H9 (cell line): ENCODE measurements at regions not wholly inside any gene's neighbourhood (a gene's known extent, or its start where the extent isn't known, plus 50 kb on each side); places are given as distances from the start of the nearest gene placed in this dataset.

ENCODE experiments used
- DNase-seq: peaks from one replicate; pipeline ENCODE4 v3.0.0-alpha.2; 2017
- H2AFZ ChIP-seq: one replicate; pipeline ENCODE4 v1.6.1; 2013; ENCODE audit warnings: mild to moderate bottlenecking, low read length, control low read depth, moderate library complexity
- H2AK5ac ChIP-seq: 2 replicates; pipeline ENCODE4 v1.6.1; 2013; ENCODE audit warnings: low read length, control low read depth, mixed read lengths; ENCODE audit not compliant: insufficient read length
- H2BK120ac ChIP-seq: one replicate; pipeline ENCODE4 v1.6.1; 2013; ENCODE audit warnings: low read depth, mild to moderate bottlenecking, low read length, control low read depth, inconsistent platforms; ENCODE audit not compliant: poor library complexity, severe bottlenecking
- H2BK12ac ChIP-seq: 2 replicates; pipeline ENCODE4 v1.6.1; 2013; ENCODE audit warnings: low read length, control low read depth, mixed read lengths, low read depth; ENCODE audit not compliant: insufficient read length
- H2BK15ac ChIP-seq: 2 replicates; pipeline ENCODE4 v1.6.1; 2013; ENCODE audit warnings: low read depth, low read length, control low read depth
- H2BK20ac ChIP-seq: one replicate; pipeline ENCODE4 v1.6.1; 2013; ENCODE audit warnings: low read depth, mild to moderate bottlenecking, low read length, control low read depth, inconsistent platforms; ENCODE audit not compliant: poor library complexity, severe bottlenecking
- H2BK5ac ChIP-seq: 2 replicates; pipeline ENCODE4 v1.6.1; 2013; ENCODE audit warnings: low read length, control low read depth, mixed read lengths; ENCODE audit not compliant: insufficient read length
- H3K14ac ChIP-seq: 2 replicates; pipeline ENCODE4 v1.6.1; 2013; ENCODE audit warnings: low read length, control low read depth; ENCODE audit not compliant: insufficient read depth
- H3K18ac ChIP-seq: 2 replicates; pipeline ENCODE4 v1.6.1; 2013; ENCODE audit warnings: low read depth, mild to moderate bottlenecking, mixed read lengths, low read length, control low read depth; ENCODE audit not compliant: insufficient read length
- H3K23ac ChIP-seq: 2 replicates; pipeline ENCODE4 v1.6.1; 2013; ENCODE audit warnings: low read length, control low read depth, mixed read lengths, low read depth; ENCODE audit not compliant: insufficient read length
- H3K23me2 ChIP-seq: 2 replicates; pipeline ENCODE4 v1.6.1; 2013; ENCODE audit warnings: low read depth, mild to moderate bottlenecking, mixed read lengths, low read length, control low read depth; ENCODE audit not compliant: insufficient read length, poor library complexity, severe bottlenecking
- H3K27ac ChIP-seq: 2 replicates; pipeline ENCODE4 v1.5.1; 2013; ENCODE audit warnings: low read length, control low read depth, mixed read lengths, low read depth; ENCODE audit not compliant: insufficient read length
- H3K27me3 ChIP-seq: 2 replicates; pipeline ENCODE4 v1.6.1; 2013; ENCODE audit warnings: low read length, control low read depth, inconsistent platforms; ENCODE audit not compliant: insufficient read depth
- H3K4ac ChIP-seq: 2 replicates; pipeline ENCODE4 v1.6.1; 2013; ENCODE audit warnings: low read depth, mild to moderate bottlenecking, control low read depth, inconsistent platforms, low read length, moderate library complexity
- H3K4me1 ChIP-seq: 2 replicates; pipeline ENCODE4 v1.6.1; 2013; ENCODE audit warnings: low read length, control low read depth, inconsistent platforms; ENCODE audit not compliant: insufficient read depth
- H3K4me2 ChIP-seq: 2 replicates; pipeline ENCODE4 v1.6.1; 2013; ENCODE audit warnings: low read length, control low read depth, mixed read lengths; ENCODE audit not compliant: insufficient read length, insufficient read depth
- H3K56ac ChIP-seq: 2 replicates; pipeline ENCODE4 v1.6.1; 2013; ENCODE audit warnings: low read depth, mild to moderate bottlenecking, mixed read lengths, low read length, control low read depth; ENCODE audit not compliant: insufficient read length
- H3K79me1 ChIP-seq: 2 replicates; pipeline ENCODE4 v1.6.1; 2013; ENCODE audit warnings: low read depth, mild to moderate bottlenecking, moderate library complexity, low read length, control low read depth, inconsistent platforms; ENCODE audit not compliant: insufficient read depth, poor library complexity, severe bottlenecking
- H3K79me2 ChIP-seq: 2 replicates; pipeline ENCODE4 v1.6.1; 2013; ENCODE audit warnings: low read length, control low read depth, inconsistent platforms; ENCODE audit not compliant: insufficient read depth
- H3K9ac ChIP-seq: 2 replicates; pipeline ENCODE4 v1.6.1; 2013; ENCODE audit warnings: low read length, control low read depth, mixed read lengths; ENCODE audit not compliant: insufficient read length; ENCODE audit errors: extremely low read depth
- H3K9me3 ChIP-seq: one replicate; pipeline ENCODE4 v1.6.1; 2013; ENCODE audit warnings: low read depth, low read length, inconsistent platforms; ENCODE audit not compliant: control insufficient read depth
- H3T11ph ChIP-seq: one replicate; pipeline ENCODE4 v1.6.1; 2013; ENCODE audit warnings: mild to moderate bottlenecking, low read length, control low read depth, inconsistent platforms
- H4K20me1 ChIP-seq: one replicate; pipeline ENCODE4 v1.6.1; 2013; ENCODE audit not compliant: control insufficient read depth, insufficient read length, insufficient read depth
- H4K5ac ChIP-seq: 2 replicates; pipeline ENCODE4 v1.6.1; 2013; ENCODE audit warnings: low read depth, mild to moderate bottlenecking, mixed read lengths, low read length, control low read depth; ENCODE audit not compliant: insufficient read length
- H4K8ac ChIP-seq: replicated peaks from 2 replicates; pipeline ENCODE4 v1.6.1; 2013; ENCODE audit warnings: low read length, control low read depth, mixed read lengths, low read depth; ENCODE audit not compliant: insufficient read length
- H4K91ac ChIP-seq: 2 replicates; pipeline ENCODE4 v1.6.1; 2013; ENCODE audit warnings: low read depth, mild to moderate bottlenecking, moderate library complexity, mixed read lengths, low read length, control low read depth; ENCODE audit not compliant: insufficient read length
- H3K27ac Mint-ChIP-seq, 3 experiments: 2 replicates in 2 of 3; 3 replicates in 1 of 3; pipeline ENCODE4 v1.8.0; 2020 to 2021; ENCODE audit warnings: mixed read lengths in 3 of 3, mild to moderate bottlenecking in 1 of 3, moderate library complexity in 1 of 3
- H3K27me3 Mint-ChIP-seq: 2 replicates; pipeline ENCODE4 v1.8.0; 2021; ENCODE audit warnings: low read depth, mild to moderate bottlenecking, moderate library complexity, mixed read lengths
- H3K36me3 Mint-ChIP-seq, 3 experiments: 2 replicates in 2 of 3; 3 replicates in 1 of 3; pipeline ENCODE4 v1.8.0; 2020 to 2021; ENCODE audit warnings: low read depth in 3 of 3, mixed read lengths in 3 of 3; ENCODE audit not compliant: insufficient read depth in 1 of 3
- H3K4me1 Mint-ChIP-seq, 2 experiments: 2 replicates each; pipeline ENCODE4 v1.8.0; 2020; ENCODE audit warnings: mixed read lengths in 2 of 2
- H3K4me3 Mint-ChIP-seq, 2 experiments: 2 replicates in 1 of 2; 3 replicates in 1 of 2; pipeline ENCODE4 v1.8.0; 2020 to 2021; ENCODE audit warnings: mild to moderate bottlenecking in 2 of 2, mixed read lengths in 2 of 2, moderate library complexity in 1 of 2
- H3K9me3 Mint-ChIP-seq, 2 experiments: 2 replicates in 1 of 2; 3 replicates in 1 of 2; pipeline ENCODE4 v1.8.0; 2020; ENCODE audit warnings: mild to moderate bottlenecking in 2 of 2, mixed read lengths in 2 of 2, moderate library complexity in 1 of 2
- CTCF ChIP-seq: fragments of 200-600 bp; sonication (generic); conservative IDR thresholded peaks from 3 replicates; pipeline ENCODE4 v1.8.0; 2021; ENCODE audit warnings: antibody characterized with exemption, mild to moderate bottlenecking

GRCh38 chr1:239478069-239478468 lies 91.7 kb downstream of the CHRM3 start:
- Histone ChIP-seq H3K27ac (no peak overlapping the region), H4K91ac (no peak overlapping the region), H2BK120ac (no peak overlapping the region)

More at GRCh38 chr1:239478069-239478468, 91.7 kb downstream of the CHRM3 start:
- Histone ChIP-seq H4K5ac (no peak overlapping the region), H3K9ac (no peak overlapping the region), H2BK20ac (no peak overlapping the region), H2AFZ (no peak overlapping the region), H3K4ac (no peak overlapping the region), H2AK5ac (no peak overlapping the region), H3K23me2 (no peaks in the 10 kb centered on the region), H4K8ac (no peak overlapping the region), H2BK12ac (no peak overlapping the region), H4K20me1 (no peaks in the 10 kb centered on the region), H3K4me2 (no peak overlapping the region), H3K79me1 (no peaks in the 10 kb centered on the region), H3K79me2 (no peaks in the 10 kb centered on the region), H3T11ph (no peak overlapping the region), H2BK5ac (no peak overlapping the region), H3K56ac (no peak overlapping the region), H3K9me3 (no peaks in the 10 kb centered on the region), H3K14ac (no peak overlapping the region), H3K4me1 (no peaks in the 10 kb centered on the region), H3K27me3 (no peaks in the 10 kb centered on the region), H3K23ac (no peak overlapping the region), H3K18ac (no peak overlapping the region), H2BK15ac (no peak overlapping the region)
- TF ChIP-seq CTCF, result no peak
- Mint-ChIP-seq H3K36me3 (peaks cover 3 to 14% (median 11%) of the 10 kb centered on the region in 3 experiments), H3K4me3 (no peak overlapping the region), H3K9me3 (peaks cover 12 to 15% of the 10 kb centered on the region in 2 experiments), H3K4me1 (no peaks in the 10 kb centered on the region), H3K27ac (no peak overlapping the region), H3K27me3 (no peaks in the 10 kb centered on the region; the same call in 1 of the 2 replicates)
- no peak for DNase-seq
